GM10847 (cell line): ENCODE measurements at regions not wholly inside any gene's neighbourhood (a gene's known extent, or its start where the extent isn't known, plus 50 kb on each side); places are given as distances from the start of the nearest gene placed in this dataset.

ENCODE experiments used
- POLR2A ChIP-seq: IDR thresholded peaks from 2 replicates; pipeline ENCODE4 v1.6.1; 2011; ENCODE audit not compliant: insufficient read length; ENCODE audit errors: extremely low read depth

GRCh38 chr18:9017167-9017904 lies 85.2 kb upstream of the NDUFV2 start:
- peak; percentile 20 for TF ChIP-seq POLR2A

DNA sequence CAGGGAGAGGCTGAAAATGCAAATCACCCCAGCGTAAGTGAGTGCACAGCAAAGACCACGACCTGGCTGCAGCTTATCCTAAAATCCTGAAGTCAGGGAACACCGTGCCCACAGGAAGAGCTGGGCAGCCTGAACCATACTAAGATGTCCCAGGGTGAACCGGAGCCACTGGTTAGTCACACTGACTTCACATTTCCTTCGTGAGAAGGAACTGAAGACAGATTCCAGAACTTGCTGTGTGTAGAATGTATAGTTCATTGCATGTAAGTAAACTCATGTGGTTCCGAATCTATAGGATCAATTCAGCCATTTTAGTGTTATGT lies 84.6 kb upstream of the NDUFV2 start:
- TF ChIP-seq POLR2A, result no peak

GRCh38 chr18:9019135-9019534 lies 83.4 kb upstream of the NDUFV2 start:
- TF ChIP-seq POLR2A, result no peak

GRCh38 chr18:9020221-9020620 lies 82.3 kb upstream of the NDUFV2 start:
- no peak for TF ChIP-seq POLR2A

DNA sequence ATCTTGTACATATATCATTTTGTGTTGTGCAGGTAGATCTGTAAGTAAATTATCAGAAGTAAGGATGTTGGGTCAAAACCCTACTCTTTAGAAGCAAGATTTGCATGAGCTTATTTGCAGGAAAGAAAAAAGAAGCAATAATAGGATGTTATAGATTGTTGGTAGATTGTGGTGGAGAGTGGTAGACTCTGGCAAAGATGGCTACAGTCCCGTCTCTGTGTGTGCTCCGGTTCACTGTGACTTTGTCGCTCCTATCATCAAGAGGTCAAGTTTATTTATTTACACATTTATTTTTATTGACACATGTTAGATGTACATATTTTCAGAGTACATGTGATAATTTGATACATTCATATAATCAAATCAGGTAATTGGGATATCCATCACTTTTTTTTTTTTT lies 81.0 kb upstream of the NDUFV2 start:
- no peak for TF ChIP-seq POLR2A

DNA sequence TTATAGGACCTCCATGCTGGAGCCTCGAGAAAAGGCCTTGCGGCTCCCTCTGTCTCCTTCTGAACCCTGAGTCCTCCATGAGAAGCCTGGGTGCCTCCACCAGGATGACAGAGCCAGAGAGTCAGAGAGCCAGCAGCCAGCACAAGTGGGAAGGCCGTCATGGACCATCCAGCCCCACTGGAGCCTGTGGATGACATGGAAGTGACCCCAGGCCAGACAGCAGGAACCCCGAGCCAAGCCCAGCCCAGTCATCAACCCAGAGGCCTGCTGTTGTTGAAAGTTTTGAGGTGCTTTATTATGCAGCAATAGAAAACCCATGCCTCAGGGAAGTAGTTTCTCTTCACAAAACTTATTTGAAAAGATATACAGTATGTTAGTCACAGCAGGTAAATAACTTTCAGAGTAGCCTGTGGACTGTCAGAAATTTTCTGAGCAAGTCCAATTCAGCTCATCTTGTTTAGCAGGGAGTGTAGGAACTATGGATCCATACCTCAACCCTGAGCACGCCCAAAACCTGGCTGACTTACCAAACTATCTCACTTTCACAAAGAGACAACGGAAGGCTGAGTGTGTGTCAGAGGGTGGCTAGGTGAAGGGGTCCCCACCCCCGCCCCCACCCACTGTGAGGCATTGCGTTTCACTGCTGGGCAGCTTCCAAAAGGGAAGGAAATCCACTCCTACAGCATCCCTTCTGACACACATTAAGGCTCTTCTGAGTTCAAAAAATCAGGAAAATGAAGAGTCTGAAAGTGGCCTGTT lies 79.9 kb upstream of the NDUFV2 start:
- no peak for TF ChIP-seq POLR2A

DNA sequence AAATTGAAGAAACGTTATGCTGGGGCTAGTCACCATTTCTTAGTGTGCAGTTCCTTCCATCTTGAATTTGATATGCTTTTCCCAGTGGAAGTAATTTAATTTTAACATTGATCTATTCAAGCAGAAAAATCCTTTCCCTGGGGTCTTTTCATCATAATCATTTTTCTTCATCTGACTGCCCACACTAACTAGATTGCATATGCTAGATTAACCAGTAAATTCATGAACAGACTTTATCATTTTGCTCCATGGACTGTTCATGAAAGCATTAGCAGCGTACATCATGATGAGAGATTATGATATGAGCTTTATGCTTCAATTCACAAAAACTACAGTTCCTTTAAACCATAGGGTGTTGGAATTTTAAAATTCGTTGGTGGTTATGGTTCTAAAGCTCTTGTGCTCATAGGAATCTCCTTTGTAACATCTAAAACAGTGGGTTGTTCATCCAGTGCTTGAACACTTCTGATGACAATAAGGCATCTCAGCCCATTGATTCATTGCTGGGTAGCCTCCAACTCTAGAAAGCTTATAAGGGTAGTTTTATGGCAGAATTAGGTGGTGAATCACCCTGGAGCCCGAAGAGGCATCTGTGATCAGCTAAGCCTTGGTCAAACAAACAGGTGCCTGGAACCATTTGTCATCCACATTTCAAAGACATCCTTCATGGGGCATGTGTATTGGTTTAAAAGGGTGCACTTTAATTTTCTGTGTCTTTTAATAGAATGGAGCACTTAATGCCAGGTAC lies 77.2 kb upstream of the NDUFV2 start:
- no peak for TF ChIP-seq POLR2A

GRCh38 chr18:9029131-9029530 lies 73.4 kb upstream of the NDUFV2 start:
- no peak for TF ChIP-seq POLR2A

DNA sequence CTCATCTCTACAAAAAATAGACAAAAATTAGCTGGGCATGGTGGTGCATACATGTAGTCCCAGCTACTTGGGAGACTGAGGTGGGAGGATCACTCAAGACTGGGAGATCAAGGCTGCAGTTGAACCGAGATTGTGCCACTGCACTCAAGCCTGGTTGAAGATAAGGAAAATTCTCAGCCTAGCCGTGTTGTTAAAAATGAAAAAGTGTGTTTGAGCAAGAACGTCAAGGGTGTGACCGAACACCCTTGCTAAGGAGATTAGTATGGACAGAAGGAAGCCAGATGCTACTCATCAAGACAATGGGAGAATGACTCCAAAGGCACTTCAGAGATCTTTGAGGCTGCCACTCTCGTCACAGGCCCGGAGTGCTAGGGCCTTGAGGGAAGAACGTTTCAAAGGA lies 70.0 kb upstream of the NDUFV2 start:
- TF ChIP-seq POLR2A, result no peak

DNA sequence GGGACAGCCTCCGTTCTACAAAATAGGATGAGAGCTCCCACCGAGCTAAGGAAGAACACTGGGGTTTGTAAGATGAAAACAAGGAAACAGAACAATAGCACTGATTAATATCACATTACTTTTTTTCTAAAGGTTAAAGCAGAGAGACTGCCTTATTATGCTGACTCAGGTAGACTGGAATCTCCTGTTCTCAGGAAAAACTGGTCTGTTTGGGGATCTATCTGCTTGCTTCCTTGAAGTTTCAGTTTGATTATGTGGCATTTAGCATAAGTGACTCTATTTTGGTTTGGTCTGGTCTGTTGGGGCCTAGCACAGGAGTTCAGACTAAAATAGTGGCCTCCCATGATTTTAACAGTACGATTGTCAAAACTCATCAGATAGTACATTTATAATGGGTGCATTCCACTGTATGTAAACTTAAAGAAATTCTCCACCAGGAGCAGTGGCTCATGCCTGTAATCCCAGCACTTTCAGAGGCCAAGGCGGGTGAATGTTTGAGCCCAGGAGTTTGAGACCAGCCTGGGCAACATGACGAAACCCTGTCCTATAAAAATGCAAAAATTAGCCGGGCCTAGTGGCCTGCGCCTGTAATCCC lies 64.1 kb upstream of the NDUFV2 start:
- TF ChIP-seq POLR2A, result no peak

DNA sequence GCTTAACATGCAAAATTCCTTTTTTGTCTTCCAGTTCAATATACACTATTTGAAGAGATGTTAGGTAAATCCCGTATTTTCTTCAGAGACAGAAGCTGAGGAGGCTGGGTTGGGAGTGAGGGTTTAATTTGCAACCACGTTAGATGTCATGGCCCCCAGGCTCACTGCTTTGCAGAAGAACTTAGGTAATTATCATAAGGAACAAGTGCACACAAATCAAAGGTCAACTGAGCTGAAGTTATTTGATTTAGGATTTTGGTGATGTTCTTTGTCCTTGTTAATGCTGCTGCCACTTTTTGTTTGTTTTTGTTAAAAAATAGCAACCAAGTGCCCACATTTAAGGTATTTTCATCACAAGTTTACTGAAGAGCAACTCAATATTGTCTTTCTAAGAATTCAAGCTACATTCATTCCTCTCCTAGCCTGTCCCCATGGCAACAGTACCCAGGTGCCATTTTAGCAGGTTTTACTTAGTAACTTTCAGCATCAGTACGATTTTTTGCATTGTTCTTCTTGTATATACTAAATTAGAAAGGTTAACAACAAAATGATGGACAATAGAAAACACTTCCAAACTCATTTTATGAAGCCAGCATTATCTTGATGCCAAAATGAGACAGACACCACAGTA lies 62.9 kb upstream of the NDUFV2 start:
- no peak for TF ChIP-seq POLR2A

DNA sequence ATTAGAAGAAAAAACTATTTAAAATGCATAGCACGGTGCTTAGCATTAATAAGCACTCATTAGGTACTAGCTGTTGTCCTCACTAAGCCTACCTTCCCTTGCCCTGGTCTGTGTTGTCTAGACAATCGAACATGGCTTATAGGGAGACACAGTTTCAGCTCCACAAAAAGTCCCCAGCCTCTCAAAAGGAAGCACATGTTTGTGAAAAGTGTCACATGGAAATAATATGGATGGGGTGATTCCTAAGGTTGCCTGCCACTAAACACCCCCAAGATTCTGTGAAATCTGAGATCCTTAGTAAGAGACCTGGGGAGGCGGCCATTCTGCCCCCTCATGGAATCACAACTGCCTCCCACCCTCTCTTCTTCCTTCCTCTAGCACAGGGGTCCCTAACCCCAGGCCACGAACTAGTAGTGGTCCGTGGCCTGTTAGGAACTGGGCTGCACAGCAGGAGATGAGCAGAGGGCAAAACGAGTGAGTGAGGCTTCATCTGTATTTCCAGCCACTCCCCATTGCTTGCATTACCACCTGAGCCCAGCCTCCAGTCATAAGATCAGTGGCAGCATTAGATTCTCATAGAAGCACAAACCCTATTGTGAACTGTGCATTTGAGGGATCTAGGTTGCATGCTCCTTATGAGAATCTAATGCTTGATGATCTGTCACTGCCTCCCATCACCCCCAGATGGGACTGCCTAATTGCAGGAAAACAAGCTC lies 59.6 kb upstream of the NDUFV2 start:
- no peak for TF ChIP-seq POLR2A

- no peak for TF ChIP-seq POLR2A
Measured at GRCh38 chr18:9043581-9043980, 58.9 kb upstream of the NDUFV2 start.

GRCh38 chr18:9047715-9048114 lies 54.8 kb upstream of the NDUFV2 start:
- no peak for TF ChIP-seq POLR2A

DNA sequence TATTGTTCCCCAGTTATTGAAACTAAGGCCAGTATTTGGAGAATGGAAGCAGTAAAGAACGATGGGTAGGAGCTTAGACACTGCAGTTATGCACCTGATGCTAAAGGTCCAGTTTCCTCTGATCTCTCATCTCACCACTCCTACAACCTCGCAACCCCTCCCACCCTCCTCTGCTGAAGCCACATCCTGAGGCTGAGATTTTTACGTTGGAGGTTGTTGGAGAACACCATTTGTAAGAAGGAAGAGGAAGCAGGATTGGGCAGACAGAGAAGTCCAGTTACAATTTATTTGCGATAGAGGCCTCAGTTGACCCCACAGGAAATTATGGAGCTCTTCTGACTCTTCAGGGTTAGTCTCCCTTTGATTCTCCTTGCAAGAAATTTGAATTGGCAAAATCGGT lies 54.3 kb upstream of the NDUFV2 start:
- TF ChIP-seq POLR2A, result no peak
